Vagina (tissue), 2 donors: ENCODE measurements at regions not wholly inside any gene's neighbourhood (a gene's known extent, or its start where the extent isn't known, plus 50 kb on each side); places are given as distances from the start of the nearest gene placed in this dataset.

Experiments used
- POLR2A ChIP-seq, 2 donors: fragments of 450-650 bp; IDR thresholded peaks; one replicate each; pipeline ENCODE4 v1.6.1; 2017; ENCODE audit warnings: antibody characterized with exemption in 2 of 2, mild to moderate bottlenecking in 2 of 2, moderate library complexity in 2 of 2
- POLR2AphosphoS5 ChIP-seq, 2 donors: sonication (generic); formaldehyde crosslinking; IDR thresholded peaks; one replicate each; pipeline ENCODE4 v1.9.0; 2017; ENCODE audit warnings: antibody characterized with exemption in 2 of 2, mild to moderate bottlenecking in 2 of 2, low read depth in 1 of 2; ENCODE audit not compliant: insufficient read depth in 1 of 2
- TF ChIP-seq, protein P1 (sequence below), 3 experiments: fragments of 450-650 bp in 2 of 3; fragments of 200-600 bp in 1 of 3; sonication (generic) in 1 of 3; IDR thresholded peaks; one replicate each; pipeline ENCODE4 v1.5.1; 2017 to 2019; ENCODE audit warnings: antibody characterized with exemption in 3 of 3, mild to moderate bottlenecking in 2 of 3, moderate library complexity in 2 of 3

DNA sequence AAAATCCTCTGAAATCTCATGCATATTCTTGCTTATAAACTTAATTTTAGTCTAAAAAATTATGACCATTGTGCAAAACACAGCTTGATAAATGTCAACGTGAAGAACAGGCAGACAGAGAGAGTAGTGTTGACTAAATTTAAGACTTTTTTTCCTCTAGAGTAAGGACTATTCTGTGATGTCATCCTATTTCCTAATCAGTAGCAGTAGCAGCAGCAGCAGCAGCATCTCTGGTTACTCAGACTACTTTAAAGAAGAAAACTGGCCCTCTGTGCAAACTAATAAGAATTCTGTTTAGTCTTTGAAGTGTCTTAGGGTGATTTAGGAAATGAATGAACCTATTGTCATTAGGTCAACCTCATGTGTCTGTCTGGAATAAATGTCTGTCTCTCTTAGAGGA is 403.0 kb downstream of the HINT1 start:
- TF ChIP-seq, protein P1, sequence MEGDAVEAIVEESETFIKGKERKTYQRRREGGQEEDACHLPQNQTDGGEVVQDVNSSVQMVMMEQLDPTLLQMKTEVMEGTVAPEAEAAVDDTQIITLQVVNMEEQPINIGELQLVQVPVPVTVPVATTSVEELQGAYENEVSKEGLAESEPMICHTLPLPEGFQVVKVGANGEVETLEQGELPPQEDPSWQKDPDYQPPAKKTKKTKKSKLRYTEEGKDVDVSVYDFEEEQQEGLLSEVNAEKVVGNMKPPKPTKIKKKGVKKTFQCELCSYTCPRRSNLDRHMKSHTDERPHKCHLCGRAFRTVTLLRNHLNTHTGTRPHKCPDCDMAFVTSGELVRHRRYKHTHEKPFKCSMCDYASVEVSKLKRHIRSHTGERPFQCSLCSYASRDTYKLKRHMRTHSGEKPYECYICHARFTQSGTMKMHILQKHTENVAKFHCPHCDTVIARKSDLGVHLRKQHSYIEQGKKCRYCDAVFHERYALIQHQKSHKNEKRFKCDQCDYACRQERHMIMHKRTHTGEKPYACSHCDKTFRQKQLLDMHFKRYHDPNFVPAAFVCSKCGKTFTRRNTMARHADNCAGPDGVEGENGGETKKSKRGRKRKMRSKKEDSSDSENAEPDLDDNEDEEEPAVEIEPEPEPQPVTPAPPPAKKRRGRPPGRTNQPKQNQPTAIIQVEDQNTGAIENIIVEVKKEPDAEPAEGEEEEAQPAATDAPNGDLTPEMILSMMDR (IDR thresholded peaks at IDR 0.05), result no peak
- TF ChIP-seq POLR2A (IDR thresholded peaks at IDR 0.05) (no peak), POLR2AphosphoS5 (IDR thresholded peaks at IDR 0.05; ENCODE audit: insufficient read depth in 1 of 2, low read depth in 1 of 2) (no peak)
